GM21786 (cell line): ENCODE measurements at regions not wholly inside any gene's neighbourhood (a gene's known extent, or its start where the extent isn't known, plus 50 kb on each side); places are given as distances from the start of the nearest gene placed in this dataset.

Source experiments
- ATAC-seq: cut with Tn5 transposase; IDR thresholded peaks from one replicate; pipeline ENCODE4 v1.9.1; 2021; ENCODE audit not compliant: unreplicated experiment

GRCh38 chr1:88111816-88112215 is 572.3 kb upstream of the PKN2 start:
- no peak for ATAC-seq

DNA sequence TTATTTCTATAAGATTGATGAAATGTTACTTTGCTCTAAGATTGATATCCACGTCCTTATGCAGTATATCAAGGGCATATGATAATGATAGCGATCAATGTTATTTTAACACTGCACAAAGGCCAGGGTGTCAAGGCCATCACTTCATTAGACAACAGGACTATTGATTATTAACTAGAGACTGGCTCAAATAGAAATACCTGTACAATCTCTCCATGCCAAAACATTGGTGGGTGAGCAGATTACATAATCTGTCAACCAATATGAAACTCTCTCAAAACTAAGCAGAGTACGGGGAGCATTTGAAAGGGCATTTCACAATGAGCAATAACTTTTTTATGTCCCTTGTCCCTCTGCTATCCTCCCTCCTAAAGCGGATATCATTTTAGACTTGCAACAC is 566.5 kb upstream of the PKN2 start:
- ATAC-seq, result no peak

DNA sequence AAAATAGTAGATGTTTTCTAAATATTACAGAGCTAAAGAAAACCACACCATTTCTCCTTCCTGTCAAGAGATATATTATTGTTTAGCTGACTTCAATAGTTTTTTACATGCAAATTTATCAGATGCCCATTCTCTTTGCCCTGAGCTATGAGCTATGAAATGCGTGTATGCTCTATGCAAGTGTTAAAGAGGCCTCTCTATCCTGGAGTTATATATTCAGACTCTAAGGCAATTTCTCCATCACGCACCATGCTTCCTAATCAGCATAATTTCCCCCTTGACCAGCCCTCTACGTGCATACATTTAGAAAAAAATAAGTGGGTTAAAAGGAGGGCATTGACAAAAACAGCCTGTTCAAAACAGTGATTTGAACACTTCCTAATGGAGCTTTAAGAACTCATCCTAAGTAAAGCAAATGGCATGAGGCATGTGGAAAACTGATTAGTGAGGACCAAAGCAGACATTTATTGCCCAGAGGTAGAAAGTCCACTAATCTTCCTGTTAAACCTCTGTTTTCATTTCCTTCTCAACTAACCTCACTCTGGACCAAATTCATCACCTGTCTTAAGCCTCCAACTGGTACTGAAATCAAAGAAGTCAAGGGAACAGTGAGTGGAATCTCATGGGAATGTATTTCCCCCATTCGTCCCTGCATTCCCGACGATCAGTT is 565.8 kb upstream of the PKN2 start:
- no peak for ATAC-seq

DNA sequence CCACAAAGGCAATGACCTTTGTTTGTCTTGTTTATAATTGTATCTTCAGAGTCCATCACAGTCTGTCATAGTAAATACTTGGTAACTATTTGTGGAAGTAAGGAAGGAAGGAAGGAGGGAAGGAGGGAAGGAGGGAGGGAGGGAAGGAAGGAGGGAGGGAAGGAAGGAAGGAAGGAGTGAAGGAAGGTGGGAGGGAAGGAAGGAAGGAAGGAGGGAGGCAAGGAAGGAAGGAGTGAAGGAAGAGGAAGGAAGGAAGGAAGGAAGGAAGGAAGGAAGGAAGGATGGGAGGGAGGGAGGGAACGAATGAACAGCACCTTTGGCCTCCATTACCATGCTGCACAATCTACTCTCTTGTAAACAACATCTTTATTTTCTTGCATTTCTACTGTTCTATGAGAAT is 559.5 kb upstream of the PKN2 start:
- no peak for ATAC-seq

DNA sequence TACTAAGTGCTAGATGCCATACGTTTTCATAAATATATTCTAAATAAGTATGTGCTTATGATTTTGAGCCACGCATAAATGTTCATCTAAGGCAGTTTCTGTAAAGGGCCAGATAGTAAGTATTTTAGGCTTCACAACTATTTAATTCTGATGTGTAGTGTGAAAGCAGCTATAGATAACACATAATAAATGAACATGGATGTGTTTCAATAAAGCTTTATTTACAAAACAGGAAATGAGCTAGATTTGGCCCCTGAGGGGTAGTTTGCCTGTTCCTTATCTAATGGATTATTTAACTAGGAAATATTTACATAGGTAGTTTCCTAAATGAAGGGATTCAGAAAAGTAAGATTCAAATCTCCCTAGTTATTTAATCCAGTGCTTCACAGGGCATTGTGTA is 557.6 kb upstream of the PKN2 start:
- no peak for ATAC-seq

GRCh38 chr1:88133991-88134390 is 550.1 kb upstream of the PKN2 start:
- no peak for ATAC-seq

- ATAC-seq, result no peak
These were observed 548.8 kb upstream of the PKN2 start for GRCh38 chr1:88134983-88135921.

DNA sequence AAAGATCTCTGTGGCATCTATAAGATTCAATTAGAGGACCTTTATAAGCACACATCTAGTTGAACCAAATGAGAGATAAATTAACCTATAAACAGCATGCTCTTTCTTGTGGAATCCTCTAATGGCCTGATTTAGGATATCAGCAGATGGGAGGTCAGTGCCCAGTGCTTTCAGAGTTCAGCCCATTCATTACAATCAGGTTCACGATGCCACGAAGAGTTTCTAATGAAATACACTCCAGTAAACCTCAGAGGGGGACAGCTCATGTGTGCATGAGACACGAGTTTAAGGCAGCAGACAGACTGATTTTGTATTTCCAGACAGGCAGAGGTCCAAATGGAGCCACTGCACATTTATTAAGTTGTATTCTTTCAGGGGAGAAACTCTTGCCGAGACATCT is 544.4 kb upstream of the PKN2 start:
- ATAC-seq, result no peak

DNA sequence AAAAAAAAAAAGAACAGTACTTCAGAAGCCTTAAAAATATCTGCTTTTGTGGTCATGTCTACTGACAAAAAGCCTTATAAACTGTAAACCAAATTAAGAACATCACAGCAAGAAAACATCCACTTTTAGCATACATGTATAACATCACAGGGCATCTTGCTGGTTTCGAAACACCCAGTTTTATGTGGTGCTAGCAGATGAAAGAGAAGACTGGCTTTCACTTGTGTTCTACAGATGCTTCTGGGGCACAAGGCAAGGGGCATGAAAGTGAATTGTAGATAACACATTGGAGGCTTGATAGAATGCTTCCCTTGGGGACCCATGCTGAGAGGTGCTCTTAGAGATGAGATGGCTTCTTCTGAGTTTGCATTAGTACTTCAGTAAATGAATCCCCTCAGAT is 543.7 kb upstream of the PKN2 start:
- ATAC-seq, result no peak

DNA sequence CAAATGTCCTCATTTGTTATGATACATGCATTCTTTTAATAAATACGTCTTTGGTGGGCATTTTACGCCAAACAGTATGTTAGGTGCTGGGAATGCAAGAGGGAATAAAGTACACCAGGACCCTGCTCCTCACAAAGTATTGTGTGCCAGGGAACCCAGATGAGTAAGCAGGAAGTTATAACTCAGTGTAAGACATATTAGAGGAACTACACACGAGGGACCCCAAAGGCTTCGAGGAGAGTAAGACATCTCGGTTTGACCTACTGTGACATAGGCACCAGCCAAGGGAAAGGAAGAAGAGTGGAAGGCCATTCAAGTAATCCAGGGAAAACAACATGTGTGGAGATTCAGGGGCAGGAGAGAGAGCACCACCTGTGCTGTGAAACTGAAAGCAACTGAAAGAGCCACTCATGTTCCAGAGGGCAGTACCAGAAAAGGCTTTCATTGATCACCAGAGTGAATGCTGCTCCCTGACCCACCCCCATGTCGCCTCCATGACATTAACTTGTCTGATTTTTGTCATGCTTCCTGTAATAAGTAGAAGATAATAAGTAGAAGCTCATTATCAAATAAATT is 542.5 kb upstream of the PKN2 start:
- ATAC-seq, result peak; percentile 58

- ATAC-seq, result no peak
These were observed 538.3 kb upstream of the PKN2 start for GRCh38 chr1:88145752-88146151.

DNA sequence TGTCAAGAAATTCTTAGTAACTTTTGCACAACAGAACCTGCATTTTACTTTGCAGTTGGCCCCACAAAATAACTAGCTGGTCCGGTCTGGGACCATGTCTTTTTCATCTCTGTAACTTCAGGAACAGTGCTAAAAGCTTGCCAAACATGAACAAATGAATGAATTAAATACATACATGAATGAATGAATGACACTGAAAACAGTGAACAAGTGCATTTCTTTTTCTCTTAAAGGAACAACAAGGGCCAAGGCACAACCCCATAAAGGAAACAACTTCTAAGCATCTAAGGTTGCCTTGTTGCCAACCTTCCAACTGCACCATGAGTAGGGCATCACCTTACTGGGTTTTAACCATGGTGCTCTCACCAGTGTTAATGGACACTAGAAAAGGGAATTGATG is 534.4 kb upstream of the PKN2 start:
- no peak for ATAC-seq

- peak; percentile 75 for ATAC-seq
These were observed 533.7 kb upstream of the PKN2 start for GRCh38 chr1:88150330-88150729.

- no peak for ATAC-seq
These were observed 520.9 kb upstream of the PKN2 start for GRCh38 chr1:88163187-88163586.

- ATAC-seq, result no peak
These were observed 515.9 kb upstream of the PKN2 start for GRCh38 chr1:88168126-88168525.

DNA sequence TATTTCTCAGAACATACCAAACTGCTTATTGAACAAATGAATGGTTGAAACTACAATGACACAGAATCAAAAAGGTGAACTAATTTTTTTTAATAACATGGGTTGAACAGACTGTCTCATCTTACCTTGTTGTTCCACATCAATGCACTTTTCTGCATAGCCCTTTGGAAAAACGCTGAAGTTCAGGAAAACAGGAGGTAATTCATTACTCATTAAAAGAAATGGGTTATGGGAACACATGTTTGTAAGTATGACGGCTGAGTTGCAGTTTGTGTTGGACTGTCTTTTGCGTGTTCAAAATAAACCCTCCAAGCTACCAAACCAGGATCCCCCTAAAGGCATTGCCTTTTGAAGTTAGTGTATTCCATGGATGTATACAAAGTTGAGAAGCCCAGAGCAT is 514.9 kb upstream of the PKN2 start:
- ATAC-seq, result no peak

DNA sequence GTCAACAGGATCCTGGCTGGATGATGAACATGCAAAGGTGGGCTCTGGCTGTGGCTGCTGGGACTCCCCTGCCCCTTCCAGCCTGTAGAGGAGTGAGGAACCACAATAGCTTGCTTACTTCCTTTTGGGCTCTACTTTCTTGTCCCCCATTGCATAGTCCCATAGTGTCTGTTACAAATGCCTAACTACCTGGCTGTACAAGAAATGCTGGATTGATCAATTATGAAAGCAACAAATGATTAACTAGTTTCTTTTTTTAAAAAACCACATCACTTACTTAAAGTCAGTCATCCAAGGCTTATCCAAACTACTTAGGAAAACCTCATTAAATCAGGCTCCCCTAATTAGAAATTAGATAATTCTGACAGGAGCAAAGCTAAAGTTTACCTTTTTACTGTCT is 514.1 kb upstream of the PKN2 start:
- ATAC-seq, result no peak

- ATAC-seq, result no peak
These were observed 508.9 kb upstream of the PKN2 start for GRCh38 chr1:88175120-88175630.

DNA sequence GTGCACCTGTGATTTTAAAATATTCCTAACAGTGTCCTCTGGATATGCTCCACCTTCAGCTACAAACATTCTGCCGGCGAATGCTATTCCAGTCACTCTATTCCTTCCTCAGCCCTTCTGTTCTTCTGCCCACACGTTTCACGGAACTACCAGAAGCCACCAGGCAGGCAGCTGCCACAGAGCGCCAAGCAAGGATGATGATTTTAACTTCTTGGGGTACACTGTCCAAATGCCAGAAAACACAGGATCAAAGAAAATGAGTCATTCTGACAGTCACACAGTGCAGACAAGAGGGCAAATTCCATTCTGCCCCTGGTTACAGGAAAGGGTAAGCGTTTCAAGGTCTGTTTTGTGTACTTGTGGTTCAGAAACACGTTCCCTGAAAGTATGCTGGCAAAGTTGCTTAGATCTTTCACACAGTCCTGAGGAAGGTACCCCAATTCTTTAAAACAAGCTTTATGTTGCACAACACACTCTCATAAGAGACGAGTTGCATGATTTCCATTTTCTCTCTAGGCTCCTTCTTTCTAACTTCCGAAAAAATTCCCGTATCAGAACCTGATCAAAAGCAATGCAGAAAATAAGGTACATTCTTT is 508.3 kb upstream of the PKN2 start:
- no peak for ATAC-seq

DNA sequence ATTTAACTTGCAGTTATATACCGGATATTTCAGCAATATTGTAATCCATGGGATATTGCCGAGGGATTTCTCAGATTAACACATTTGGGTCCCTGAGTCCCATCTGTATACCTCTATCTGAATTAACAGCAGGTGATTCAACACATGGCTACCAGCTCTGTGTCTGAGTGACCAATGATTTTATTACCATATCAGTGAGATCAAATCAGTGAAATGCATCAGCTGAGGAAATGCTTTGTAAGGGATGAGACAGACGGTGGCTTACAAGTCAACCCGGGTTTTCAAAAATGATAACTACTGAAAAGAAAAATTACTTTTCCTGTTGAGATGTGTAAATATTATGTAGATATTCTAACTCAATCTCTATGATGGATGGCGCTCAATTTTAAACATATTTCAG is 504.1 kb upstream of the PKN2 start:
- no peak for ATAC-seq

GRCh38 chr1:88180449-88181108 is 503.5 kb upstream of the PKN2 start:
- ATAC-seq, result peak; percentile 96
